ENCODE measurements at regions not wholly inside any gene's neighbourhood (a gene's known extent, or its start where the extent isn't known, plus 50 kb on each side); places are given as distances from the start of the nearest gene placed in this dataset.

DNA sequence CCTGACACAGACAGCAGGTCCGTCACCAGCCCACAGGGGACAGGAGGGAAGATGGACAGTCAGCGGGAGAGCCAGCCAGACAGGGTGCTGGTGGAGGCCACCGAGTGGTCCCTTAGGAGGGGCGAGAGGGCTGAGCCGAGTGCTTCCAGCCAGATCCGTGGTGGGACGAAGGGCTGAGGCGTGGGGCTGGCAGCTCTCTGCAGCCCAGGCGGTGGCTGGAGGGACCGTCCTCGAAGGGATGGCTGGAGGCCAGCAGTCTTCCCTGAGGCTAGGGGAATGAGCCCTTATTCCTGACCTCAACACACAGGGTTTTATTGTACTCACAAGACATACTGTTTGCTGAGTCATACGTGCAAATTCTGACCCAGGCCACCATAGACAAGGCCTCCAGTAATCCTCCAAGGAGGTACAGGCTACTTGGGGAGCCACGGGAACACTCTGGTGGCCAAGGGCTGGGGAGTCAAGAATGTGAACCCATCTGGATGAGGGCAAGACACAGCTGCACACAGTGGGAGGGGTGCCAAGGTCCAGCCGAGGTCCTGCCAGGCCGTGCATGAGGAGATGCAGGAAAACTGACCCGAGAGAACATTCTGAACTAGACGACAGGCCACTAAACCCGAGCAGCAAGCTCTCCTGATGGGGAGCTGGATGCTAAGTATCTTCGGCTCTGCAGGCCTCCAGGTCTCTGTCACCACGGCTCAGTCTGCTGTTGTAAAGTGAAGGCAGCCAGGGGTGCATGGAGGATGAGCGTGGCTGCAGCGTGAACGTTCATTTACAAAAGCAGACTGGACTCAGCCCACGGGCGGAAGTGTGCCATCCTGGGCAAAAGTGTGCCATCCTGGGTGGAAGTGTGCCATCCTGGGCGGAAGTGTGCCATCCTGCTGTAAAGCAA lies 242.5 kb downstream of the TTLL2 start (continued):
- TF ChIP-seq CTCF (IDR thresholded peaks at IDR 0.05 in 2 of 3, conservative IDR thresholded peaks at IDR 0.05 in 1 of 3; ENCODE audit: borderline replicate concordance in 1 of 3, insufficient read depth in 1 of 3, low read depth in 2 of 3, low read length in 2 of 3), result no peak
- no peak for TF ChIP-seq REST (IDR thresholded peaks at IDR 0.05; ENCODE audit: low read depth)
- no peak for TF ChIP-seq SP1 (IDR thresholded peaks at IDR 0.05; ENCODE audit: low read depth)

DNA sequence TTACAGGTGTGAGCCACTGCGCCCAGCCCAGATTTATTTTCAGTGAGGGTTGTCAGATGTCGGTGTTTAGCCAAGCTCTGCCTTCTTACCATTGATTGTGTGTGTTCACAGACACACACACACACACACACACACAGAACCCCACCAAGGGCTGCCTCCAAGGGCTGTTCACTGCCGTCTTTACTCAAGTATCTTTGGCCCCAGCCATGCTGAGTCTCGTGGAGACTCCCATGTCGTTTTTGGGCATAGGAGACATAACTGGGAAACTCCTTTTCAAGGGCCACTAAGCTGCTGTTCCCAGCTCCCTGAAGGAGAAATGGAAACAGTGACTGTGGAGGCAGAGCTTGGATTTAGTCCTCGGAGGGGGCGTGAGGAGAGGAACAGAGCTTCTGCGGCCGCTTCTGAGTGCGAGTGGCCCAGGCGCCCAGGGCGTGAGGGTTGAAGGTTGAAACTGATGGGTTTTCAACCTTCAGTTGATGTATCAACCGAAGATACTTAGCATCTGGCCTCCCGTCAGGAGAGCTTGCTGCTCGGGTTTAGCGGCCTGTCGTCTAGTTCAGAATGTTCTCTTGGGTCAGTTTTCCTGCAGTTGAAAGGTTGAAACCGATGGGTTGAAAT lies 243.6 kb downstream of the TTLL2 start:
- RAD21 ChIA-PET (ENCODE audit: low non-redundant PET in 1 of 2, low total read pairs in 2 of 2, uncharacterized antibody in 2 of 2, unreplicated experiment in 2 of 2), result no interaction called here
- TF ChIP-seq SIN3A (IDR thresholded peaks at IDR 0.05; ENCODE audit: low read depth), result no peak
- TF ChIP-seq CTCF (IDR thresholded peaks at IDR 0.05 in 2 of 3, conservative IDR thresholded peaks at IDR 0.05 in 1 of 3; ENCODE audit: borderline replicate concordance in 1 of 3, insufficient read depth in 1 of 3, low read depth in 2 of 3, low read length in 2 of 3), result no peak
- no peak for TF ChIP-seq POLR2AphosphoS5 (IDR thresholded peaks at IDR 0.05; ENCODE audit: low read depth, low read length)
- no peak for TF ChIP-seq RAD21 (IDR thresholded peaks at IDR 0.05; ENCODE audit: low read depth)
- no peak for TF ChIP-seq EGR1 (IDR thresholded peaks at IDR 0.05; ENCODE audit: low read depth)
- no peak for TF ChIP-seq CEBPB (IDR thresholded peaks at IDR 0.05; ENCODE audit: low read depth)
- TF ChIP-seq EZH2phosphoT487 (IDR thresholded peaks at IDR 0.05; ENCODE audit: borderline replicate concordance), result no peak
- TF ChIP-seq, protein P1, sequence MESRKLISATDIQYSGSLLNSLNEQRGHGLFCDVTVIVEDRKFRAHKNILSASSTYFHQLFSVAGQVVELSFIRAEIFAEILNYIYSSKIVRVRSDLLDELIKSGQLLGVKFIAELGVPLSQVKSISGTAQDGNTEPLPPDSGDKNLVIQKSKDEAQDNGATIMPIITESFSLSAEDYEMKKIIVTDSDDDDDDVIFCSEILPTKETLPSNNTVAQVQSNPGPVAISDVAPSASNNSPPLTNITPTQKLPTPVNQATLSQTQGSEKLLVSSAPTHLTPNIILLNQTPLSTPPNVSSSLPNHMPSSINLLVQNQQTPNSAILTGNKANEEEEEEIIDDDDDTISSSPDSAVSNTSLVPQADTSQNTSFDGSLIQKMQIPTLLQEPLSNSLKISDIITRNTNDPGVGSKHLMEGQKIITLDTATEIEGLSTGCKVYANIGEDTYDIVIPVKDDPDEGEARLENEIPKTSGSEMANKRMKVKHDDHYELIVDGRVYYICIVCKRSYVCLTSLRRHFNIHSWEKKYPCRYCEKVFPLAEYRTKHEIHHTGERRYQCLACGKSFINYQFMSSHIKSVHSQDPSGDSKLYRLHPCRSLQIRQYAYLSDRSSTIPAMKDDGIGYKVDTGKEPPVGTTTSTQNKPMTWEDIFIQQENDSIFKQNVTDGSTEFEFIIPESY (IDR thresholded peaks at IDR 0.05; ENCODE audit: extremely low read depth, insufficient replicate concordance, low read length), result no peak
- no peak for TF ChIP-seq CBX3 (IDR thresholded peaks at IDR 0.05; ENCODE audit: low read depth)
- no peak for TF ChIP-seq JUND (IDR thresholded peaks at IDR 0.05)

More for the DNA sequence above, 243.6 kb downstream of the TTLL2 start:
- no peaks in the 10 kb centered on the region for H3K9me3 ChIP-seq (ENCODE audit: control insufficient read depth in 1 of 2, insufficient read depth in 1 of 2, low read depth in 1 of 2, low read length in 2 of 2)
- no peaks in the 10 kb centered on the region for H3K79me2 ChIP-seq (ENCODE audit: insufficient read depth, low read length)
- no peak for ATAC-seq
- no peak overlapping the region for H3K4me2 ChIP-seq (ENCODE audit: low read length)
- ChIA-PET CTCF (no interaction called here), POLR2A (no interaction called here)
- H3K27ac ChIP-seq (ENCODE audit: low read depth, low read length), result no peak overlapping the region
- no peaks in the 10 kb centered on the region for H3K9me2 ChIP-seq (ENCODE audit: insufficient read depth)
- H3K4me1 ChIP-seq (ENCODE audit: control insufficient read depth in 1 of 2, insufficient read depth in 2 of 2, low read length in 2 of 2), result peaks cover 0 to 7% of the 10 kb centered on the region in 2 experiments; a peak in 1 of 4 replicates
- no peak overlapping the region for H3K9ac ChIP-seq (ENCODE audit: low read length)
- H3K4me3 ChIP-seq (replicated peaks in 1 of 2; ENCODE audit: low read depth in 1 of 2, low read length in 2 of 2), result no peak overlapping the region
- no peaks in the 10 kb centered on the region for H4K20me1 ChIP-seq (ENCODE audit: insufficient read depth)
- no TSS peak for BruUV-seq (replicated peaks)
- H3K27me3 ChIP-seq (ENCODE audit: insufficient read depth, low read length), result 0 out of 2 replicates have a peak, but pooled peaks cover 2% of the 10 kb centered on the region
- H2AFZ ChIP-seq (ENCODE audit: low read depth, low read length, poor library complexity, severe bottlenecking), result no peak overlapping the region
- H3K36me3 ChIP-seq (ENCODE audit: control insufficient read depth in 1 of 2, insufficient read depth in 2 of 2, low read length in 2 of 2), result no peaks in the 10 kb centered on the region
- intact Hi-C loops (cut with micrococcal nuclease), result no loop called here
- no peak for DNase-seq (ENCODE audit: low read depth, low spot score)

Measured in HCT116 (cell line).